ENCODE measurements at regions not wholly inside any gene's neighbourhood (a gene's known extent, or its start where the extent isn't known, plus 50 kb on each side); places are given as distances from the start of the nearest gene placed in this dataset.

DNA sequence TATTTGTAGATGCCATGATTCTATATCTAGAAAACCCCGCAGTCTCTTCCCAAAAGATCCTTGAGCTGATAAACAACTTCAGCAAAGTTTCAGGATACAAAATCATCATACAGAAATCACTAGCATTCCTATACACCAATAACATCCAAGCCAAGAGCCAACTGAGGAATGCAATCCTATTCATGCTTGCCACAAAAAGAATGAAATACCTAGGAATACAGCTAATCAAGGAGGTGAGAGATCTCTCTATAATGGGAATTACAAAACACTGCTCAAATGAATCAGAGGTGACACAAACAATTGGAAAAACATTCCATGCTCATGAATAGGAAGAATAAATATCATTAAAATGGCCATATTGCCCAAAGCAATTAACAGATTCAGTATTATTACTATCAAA, 551.4 kb upstream of the SLC39A10 start (continued):
- TF ChIP-seq, protein P1, sequence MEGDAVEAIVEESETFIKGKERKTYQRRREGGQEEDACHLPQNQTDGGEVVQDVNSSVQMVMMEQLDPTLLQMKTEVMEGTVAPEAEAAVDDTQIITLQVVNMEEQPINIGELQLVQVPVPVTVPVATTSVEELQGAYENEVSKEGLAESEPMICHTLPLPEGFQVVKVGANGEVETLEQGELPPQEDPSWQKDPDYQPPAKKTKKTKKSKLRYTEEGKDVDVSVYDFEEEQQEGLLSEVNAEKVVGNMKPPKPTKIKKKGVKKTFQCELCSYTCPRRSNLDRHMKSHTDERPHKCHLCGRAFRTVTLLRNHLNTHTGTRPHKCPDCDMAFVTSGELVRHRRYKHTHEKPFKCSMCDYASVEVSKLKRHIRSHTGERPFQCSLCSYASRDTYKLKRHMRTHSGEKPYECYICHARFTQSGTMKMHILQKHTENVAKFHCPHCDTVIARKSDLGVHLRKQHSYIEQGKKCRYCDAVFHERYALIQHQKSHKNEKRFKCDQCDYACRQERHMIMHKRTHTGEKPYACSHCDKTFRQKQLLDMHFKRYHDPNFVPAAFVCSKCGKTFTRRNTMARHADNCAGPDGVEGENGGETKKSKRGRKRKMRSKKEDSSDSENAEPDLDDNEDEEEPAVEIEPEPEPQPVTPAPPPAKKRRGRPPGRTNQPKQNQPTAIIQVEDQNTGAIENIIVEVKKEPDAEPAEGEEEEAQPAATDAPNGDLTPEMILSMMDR (IDR thresholded peaks at IDR 0.05; ENCODE audit: control extremely low read depth in 1 of 3, insufficient read depth in 1 of 3, low read depth in 1 of 3, low read length in 3 of 3), result no peak
- no peak for TF ChIP-seq CHD1 (IDR thresholded peaks at IDR 0.05; ENCODE audit: low read depth, low read length)
- TF ChIP-seq, protein P2, sequence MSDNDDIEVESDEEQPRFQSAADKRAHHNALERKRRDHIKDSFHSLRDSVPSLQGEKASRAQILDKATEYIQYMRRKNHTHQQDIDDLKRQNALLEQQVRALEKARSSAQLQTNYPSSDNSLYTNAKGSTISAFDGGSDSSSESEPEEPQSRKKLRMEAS (IDR thresholded peaks at IDR 0.05), result no peak
- TF ChIP-seq EZH2 (IDR thresholded peaks at IDR 0.05; ENCODE audit: low read depth, low read length, severe bottlenecking), result no peak
- TF ChIP-seq TCF12 (IDR thresholded peaks at IDR 0.05; ENCODE audit: low read depth, low read length), result no peak
- no peak for TF ChIP-seq RXRA (IDR thresholded peaks at IDR 0.05; ENCODE audit: insufficient read depth, low read depth, low read length)
